Gastroesophageal sphincter (tissue), 3 donors: ENCODE measurements at regions not wholly inside any gene's neighbourhood (a gene's known extent, or its start where the extent isn't known, plus 50 kb on each side); places are given as distances from the start of the nearest gene placed in this dataset.

Experiments
- CTCF ChIP-seq, 4 experiments: fragments of 200-600 bp in 2 of 4; fragments of 450-650 bp in 2 of 4; sonication (generic) in 1 of 4; IDR thresholded peaks; one replicate each; pipeline ENCODE4 v1.5.1; 2017 to 2019; ENCODE audit warnings: antibody characterized with exemption in 4 of 4, mild to moderate bottlenecking in 2 of 4, moderate library complexity in 2 of 4
- POLR2A ChIP-seq, 2 donors: fragments of 450-650 bp; IDR thresholded peaks; one replicate each; pipeline ENCODE4 v1.6.1; 2017; ENCODE audit warnings: antibody characterized with exemption in 2 of 2, mild to moderate bottlenecking in 2 of 2, moderate library complexity in 1 of 2

DNA sequence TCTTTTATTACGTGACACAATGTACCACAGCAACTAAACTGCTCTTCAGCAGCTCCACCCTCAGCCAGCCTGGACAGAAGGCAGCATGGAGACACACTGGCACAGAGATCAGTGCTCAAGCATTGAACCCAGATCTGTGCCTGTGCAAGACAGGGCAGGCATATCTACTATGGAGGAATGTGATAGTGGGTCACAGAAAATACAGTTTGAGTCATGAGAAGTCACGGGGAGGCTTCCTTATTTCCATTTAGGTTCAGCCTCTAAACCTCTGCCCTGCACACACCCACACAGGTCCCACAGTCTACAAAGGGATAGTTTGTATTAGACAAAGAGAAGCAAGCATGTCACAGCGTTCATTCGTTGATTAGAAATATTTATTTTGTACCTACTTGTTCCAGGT, 187.4 kb upstream of the AGR3 start:
- TF ChIP-seq CTCF (IDR thresholded peaks at IDR 0.05) (no peak), POLR2A (IDR thresholded peaks at IDR 0.05) (no peak)
